Neural cell (in vitro differentiated cells): ENCODE measurements at regions not wholly inside any gene's neighbourhood (a gene's known extent, or its start where the extent isn't known, plus 50 kb on each side); places are given as distances from the start of the nearest gene placed in this dataset.

Experiments
- CTCF ChIP-seq: fragments of 450-650 bp; IDR thresholded peaks from 2 replicates; pipeline ENCODE4 v1.5.1; 2014; ENCODE audit warnings: antibody characterized with exemption, mild to moderate bottlenecking, moderate library complexity; ENCODE audit not compliant: poor library complexity, severe bottlenecking
- EP300 ChIP-seq: fragments of 450-650 bp; conservative IDR thresholded peaks from 2 replicates; pipeline ENCODE4 v1.6.1; 2014; ENCODE audit warnings: antibody characterized with exemption, mild to moderate bottlenecking, moderate library complexity; ENCODE audit not compliant: poor library complexity, severe bottlenecking
- EZH2 ChIP-seq: fragments of 200-600, 300-800 bp; shearing (Covaris generic), sonication (generic); IDR thresholded peaks from 2 replicates; pipeline ENCODE4 v1.6.1; 2014; ENCODE audit warnings: antibody characterized with exemption, low read length, borderline replicate concordance, mild to moderate bottlenecking; ENCODE audit not compliant: insufficient read depth, poor library complexity, severe bottlenecking
- MXI1 ChIP-seq: fragments of 450-650 bp; conservative IDR thresholded peaks from 2 replicates; pipeline ENCODE4 v1.6.1; 2014; ENCODE audit warnings: antibody characterized with exemption, mild to moderate bottlenecking; ENCODE audit not compliant: poor library complexity, severe bottlenecking
- POLR2AphosphoS5 ChIP-seq: IDR thresholded peaks from 2 replicates; pipeline ENCODE4 v1.6.1; 2012
- RAD21 ChIP-seq: fragments of 450-650 bp; conservative IDR thresholded peaks from 2 replicates; pipeline ENCODE4 v1.6.1; 2014; ENCODE audit warnings: antibody characterized with exemption, mild to moderate bottlenecking, moderate library complexity
- REST ChIP-seq: IDR thresholded peaks from 2 replicates; pipeline ENCODE4 v1.6.1; 2012; ENCODE audit warnings: borderline replicate concordance
- SMC3 ChIP-seq: fragments of 450-650 bp; conservative IDR thresholded peaks from 2 replicates; pipeline ENCODE4 v1.6.1; 2014; ENCODE audit warnings: antibody characterized with exemption, mild to moderate bottlenecking, moderate library complexity; ENCODE audit not compliant: poor library complexity
- TAF1 ChIP-seq: IDR thresholded peaks from 2 replicates; pipeline ENCODE4 v1.6.1; 2012; ENCODE audit warnings: low read depth

DNA sequence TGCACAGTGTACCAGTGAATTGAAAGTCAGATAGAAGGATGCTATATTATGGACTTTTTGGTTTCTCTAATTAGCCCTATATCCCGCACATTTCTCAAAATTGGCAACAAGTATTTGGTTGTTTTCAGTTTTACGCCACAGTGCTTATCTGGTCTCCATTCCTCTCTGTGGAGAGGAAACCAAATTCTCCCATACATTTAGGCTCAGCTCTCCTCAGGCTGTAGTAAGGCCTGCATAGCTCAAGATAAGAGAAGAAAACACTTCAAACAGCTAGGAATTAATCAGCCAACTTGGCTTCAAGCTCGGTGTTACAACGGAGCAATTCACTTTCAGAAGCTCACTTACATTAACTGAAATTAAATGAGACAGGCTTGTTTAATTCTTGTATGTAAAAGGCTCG, 263.2 kb downstream of the PDHA2 start:
- TF ChIP-seq REST (no peak), EP300 (no peak), CTCF (no peak), MXI1 (no peak), EZH2 (no peak), RAD21 (no peak), TAF1 (no peak), POLR2AphosphoS5 (no peak), SMC3 (no peak)
